ENCODE measurements at regions not wholly inside any gene's neighbourhood (a gene's known extent, or its start where the extent isn't known, plus 50 kb on each side); places are given as distances from the start of the nearest gene placed in this dataset.

GRCh38 chr9:30944225-30944569 lies 1440.2 kb upstream of the ACO1 start:
- Mint-ChIP-seq H3K4me1 (no peaks in the 10 kb centered on the region), H3K36me3 (no peaks in the 10 kb centered on the region), H3K4me3 (no peak overlapping the region), H3K27me3 (ENCODE audit: low read depth in 2 of 2) (no peaks in the 10 kb centered on the region), H3K9me3 (peaks cover 6 to 20% of the 10 kb centered on the region in 2 donors), H3K27ac (no peak overlapping the region)
- DNase-seq (no peak), ATAC-seq (no peak)
- 86% methylated on average over 6 of the region's 6 CpGs for WGBS (ENCODE audit: insufficient coverage)
- Histone ChIP-seq H3K4me3 (ENCODE audit: low read length) (no peak overlapping the region), H3K4me1 (ENCODE audit: control insufficient read depth, insufficient read depth, low read length) (no peaks in the 10 kb centered on the region), H3K9me3 (ENCODE audit: control insufficient read depth, insufficient read depth, low read length) (no peaks in the 10 kb centered on the region), H3K36me3 (ENCODE audit: control insufficient read depth, insufficient read depth, low read length) (no peaks in the 10 kb centered on the region), H3K27me3 (ENCODE audit: control insufficient read depth, insufficient read depth, low read length) (no peaks in the 10 kb centered on the region), H3K27ac (ENCODE audit: low read length) (no peak overlapping the region)
- TF ChIP-seq CTCF (IDR thresholded peaks at IDR 0.05): no peak
- intact Hi-C loops (cut with micrococcal nuclease): no loop called here

GRCh38 chr9:30944741-30945280 lies 1439.6 kb upstream of the ACO1 start:
- Histone ChIP-seq H3K4me3 (ENCODE audit: low read length) (no peak overlapping the region), H3K27ac (ENCODE audit: low read length) (no peak overlapping the region), H3K27me3 (ENCODE audit: control insufficient read depth, insufficient read depth, low read length) (no peaks in the 10 kb centered on the region), H3K36me3 (ENCODE audit: control insufficient read depth, insufficient read depth, low read length) (no peaks in the 10 kb centered on the region), H3K4me1 (ENCODE audit: control insufficient read depth, insufficient read depth, low read length) (no peaks in the 10 kb centered on the region), H3K9me3 (ENCODE audit: control insufficient read depth, insufficient read depth, low read length) (no peaks in the 10 kb centered on the region)
- Mint-ChIP-seq H3K4me1 (no peaks in the 10 kb centered on the region), H3K9me3 (peaks cover 6 to 16% of the 10 kb centered on the region in 2 donors), H3K27ac (no peak overlapping the region), H3K36me3 (no peaks in the 10 kb centered on the region), H3K27me3 (ENCODE audit: low read depth in 2 of 2) (no peaks in the 10 kb centered on the region), H3K4me3 (no peak overlapping the region)
- WGBS (ENCODE audit: insufficient coverage): 88% methylated on average over 12 of the region's 12 CpGs
- ATAC-seq: no peak
- DNase-seq: no peak
- TF ChIP-seq CTCF (IDR thresholded peaks at IDR 0.05): no peak
- intact Hi-C loops (cut with micrococcal nuclease): no loop called here

GRCh38 chr9:30964332-30964731 lies 1420.1 kb upstream of the ACO1 start:
- Histone ChIP-seq H3K27me3 (ENCODE audit: control insufficient read depth, insufficient read depth, low read length) (no peaks in the 10 kb centered on the region), H3K9me3 (ENCODE audit: control insufficient read depth, insufficient read depth, low read length) (peaks cover 10% of the 10 kb centered on the region), H3K36me3 (ENCODE audit: control insufficient read depth, insufficient read depth, low read length) (no peaks in the 10 kb centered on the region), H3K4me1 (ENCODE audit: control insufficient read depth, insufficient read depth, low read length) (no peaks in the 10 kb centered on the region), H3K4me3 (ENCODE audit: low read length) (no peak overlapping the region), H3K27ac (ENCODE audit: low read length) (no peak overlapping the region)
- DNase-seq (no peak), ATAC-seq (no peak)
- peaks cover 11 to 13% of the 10 kb centered on the region in 2 donors for H3K9me3 Mint-ChIP-seq
- H3K4me1 Mint-ChIP-seq: no peaks in the 10 kb centered on the region
- intact Hi-C loops (cut with micrococcal nuclease): no loop called here
- H3K27ac Mint-ChIP-seq: no peak overlapping the region
- no peaks in the 10 kb centered on the region for H3K36me3 Mint-ChIP-seq
- TF ChIP-seq CTCF (IDR thresholded peaks at IDR 0.05): no peak
- no peaks in the 10 kb centered on the region for H3K27me3 Mint-ChIP-seq (ENCODE audit: low read depth in 2 of 2)
- no peak overlapping the region for H3K4me3 Mint-ChIP-seq

- Mint-ChIP-seq H3K9me3 (peaks cover 6 to 14% of the 10 kb centered on the region in 2 donors), H3K27me3 (ENCODE audit: low read depth in 2 of 2) (no peaks in the 10 kb centered on the region), H3K36me3 (no peaks in the 10 kb centered on the region), H3K27ac (no peak overlapping the region), H3K4me3 (no peak overlapping the region), H3K4me1 (no peaks in the 10 kb centered on the region)
- no peak for TF ChIP-seq CTCF (IDR thresholded peaks at IDR 0.05)
- H3K27me3 ChIP-seq (ENCODE audit: control insufficient read depth, insufficient read depth, low read length): no peaks in the 10 kb centered on the region
- no peak overlapping the region for H3K27ac ChIP-seq (ENCODE audit: low read length)
- H3K36me3 ChIP-seq (ENCODE audit: control insufficient read depth, insufficient read depth, low read length): no peaks in the 10 kb centered on the region
- WGBS (ENCODE audit: insufficient coverage): 67% methylated on average over 1 of the region's 1 CpG
- no peak for DNase-seq
- intact Hi-C loops (cut with micrococcal nuclease): no loop called here
- H3K4me1 ChIP-seq (ENCODE audit: control insufficient read depth, insufficient read depth, low read length): no peaks in the 10 kb centered on the region
- no peak overlapping the region for H3K4me3 ChIP-seq (ENCODE audit: low read length)
- ATAC-seq: no peak
- peaks cover 3% of the 10 kb centered on the region for H3K9me3 ChIP-seq (ENCODE audit: control insufficient read depth, insufficient read depth, low read length)
Measured at GRCh38 chr9:30967476-30967875, 1417.0 kb upstream of the ACO1 start.
